Parathyroid adenoma (tissue), 2 donors: ENCODE measurements at regions not wholly inside any gene's neighbourhood (a gene's known extent, or its start where the extent isn't known, plus 50 kb on each side); places are given as distances from the start of the nearest gene placed in this dataset.

Source experiments
- H2AFZ ChIP-seq: fragments of 300-600 bp; sonication (generic); one replicate; pipeline ENCODE4 v1.7.0; 2017; ENCODE audit warnings: antibody characterized with exemption, mild to moderate bottlenecking
- H3K27ac ChIP-seq: fragments of 300-600 bp; sonication (generic); one replicate; pipeline ENCODE4 v1.7.0; 2017
- H3K27me3 ChIP-seq: fragments of 300-600 bp; sonication (generic); one replicate; pipeline ENCODE4 v1.7.0; 2017; ENCODE audit warnings: low read length; ENCODE audit not compliant: control insufficient read depth, insufficient read depth
- H3K36me3 ChIP-seq: fragments of 300-600 bp; sonication (generic); one replicate; pipeline ENCODE4 v1.7.0; 2017; ENCODE audit warnings: low read length; ENCODE audit not compliant: control insufficient read depth, insufficient read depth
- H3K4me1 ChIP-seq: fragments of 300-600 bp; sonication (generic); one replicate; pipeline ENCODE4 v1.7.0; 2017; ENCODE audit warnings: control low read depth
- H3K4me2 ChIP-seq: fragments of 300-600 bp; sonication (generic); one replicate; pipeline ENCODE4 v1.7.0; 2017; ENCODE audit warnings: low read length
- H3K4me3 ChIP-seq: fragments of 300-600 bp; sonication (generic); one replicate; pipeline ENCODE4 v1.7.0; 2017; ENCODE audit warnings: low read depth, low read length
- H3K79me2 ChIP-seq: fragments of 300-600 bp; sonication (generic); one replicate; pipeline ENCODE4 v1.7.0; 2017; ENCODE audit warnings: control low read depth
- H3K9ac ChIP-seq: fragments of 300-600 bp; sonication (generic); one replicate; pipeline ENCODE4 v1.7.0; 2017; ENCODE audit warnings: mild to moderate bottlenecking
- H3K9me3 ChIP-seq: fragments of 300-600 bp; sonication (generic); one replicate; pipeline ENCODE4 v1.7.0; 2017; ENCODE audit warnings: low read length; ENCODE audit not compliant: control insufficient read depth
- TF ChIP-seq, protein P1 (sequence below): fragments of 300-600 bp; sonication (generic); IDR thresholded peaks from one replicate; pipeline ENCODE4 v1.7.0; 2017; ENCODE audit warnings: antibody characterized with exemption, mild to moderate bottlenecking
- donor health status: primary hyperparathyroidism.

DNA sequence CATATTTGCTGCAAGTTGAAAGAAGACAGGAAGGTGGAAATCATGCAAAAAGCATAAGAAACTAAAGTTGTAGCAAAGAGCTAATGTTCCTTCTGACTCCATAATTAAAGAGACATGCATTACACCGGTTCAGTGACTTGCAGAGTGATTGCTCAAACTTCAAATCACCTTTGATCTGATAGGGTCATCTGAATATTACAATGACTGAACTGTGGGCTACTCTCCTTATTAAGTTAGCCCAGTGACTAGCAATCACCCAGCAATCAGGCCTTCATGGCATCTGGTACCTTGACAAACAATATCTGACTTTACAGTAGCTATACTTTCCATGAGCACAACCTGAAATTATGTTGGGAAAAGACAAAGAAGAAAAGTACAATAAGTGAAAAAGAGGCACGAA, 84.9 kb downstream of the NREP start:
- TF ChIP-seq, protein P1, sequence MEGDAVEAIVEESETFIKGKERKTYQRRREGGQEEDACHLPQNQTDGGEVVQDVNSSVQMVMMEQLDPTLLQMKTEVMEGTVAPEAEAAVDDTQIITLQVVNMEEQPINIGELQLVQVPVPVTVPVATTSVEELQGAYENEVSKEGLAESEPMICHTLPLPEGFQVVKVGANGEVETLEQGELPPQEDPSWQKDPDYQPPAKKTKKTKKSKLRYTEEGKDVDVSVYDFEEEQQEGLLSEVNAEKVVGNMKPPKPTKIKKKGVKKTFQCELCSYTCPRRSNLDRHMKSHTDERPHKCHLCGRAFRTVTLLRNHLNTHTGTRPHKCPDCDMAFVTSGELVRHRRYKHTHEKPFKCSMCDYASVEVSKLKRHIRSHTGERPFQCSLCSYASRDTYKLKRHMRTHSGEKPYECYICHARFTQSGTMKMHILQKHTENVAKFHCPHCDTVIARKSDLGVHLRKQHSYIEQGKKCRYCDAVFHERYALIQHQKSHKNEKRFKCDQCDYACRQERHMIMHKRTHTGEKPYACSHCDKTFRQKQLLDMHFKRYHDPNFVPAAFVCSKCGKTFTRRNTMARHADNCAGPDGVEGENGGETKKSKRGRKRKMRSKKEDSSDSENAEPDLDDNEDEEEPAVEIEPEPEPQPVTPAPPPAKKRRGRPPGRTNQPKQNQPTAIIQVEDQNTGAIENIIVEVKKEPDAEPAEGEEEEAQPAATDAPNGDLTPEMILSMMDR = no peak
- Histone ChIP-seq H3K27me3 (no peaks in the 10 kb centered on the region), H3K36me3 (no peaks in the 10 kb centered on the region), H3K27ac (no peak overlapping the region), H2AFZ (no peak overlapping the region), H3K9ac (no peak overlapping the region), H3K4me2 (no peak overlapping the region), H3K4me1 (no peaks in the 10 kb centered on the region), H3K79me2 (no peaks in the 10 kb centered on the region), H3K4me3 (no peak overlapping the region), H3K9me3 (no peaks in the 10 kb centered on the region)

DNA sequence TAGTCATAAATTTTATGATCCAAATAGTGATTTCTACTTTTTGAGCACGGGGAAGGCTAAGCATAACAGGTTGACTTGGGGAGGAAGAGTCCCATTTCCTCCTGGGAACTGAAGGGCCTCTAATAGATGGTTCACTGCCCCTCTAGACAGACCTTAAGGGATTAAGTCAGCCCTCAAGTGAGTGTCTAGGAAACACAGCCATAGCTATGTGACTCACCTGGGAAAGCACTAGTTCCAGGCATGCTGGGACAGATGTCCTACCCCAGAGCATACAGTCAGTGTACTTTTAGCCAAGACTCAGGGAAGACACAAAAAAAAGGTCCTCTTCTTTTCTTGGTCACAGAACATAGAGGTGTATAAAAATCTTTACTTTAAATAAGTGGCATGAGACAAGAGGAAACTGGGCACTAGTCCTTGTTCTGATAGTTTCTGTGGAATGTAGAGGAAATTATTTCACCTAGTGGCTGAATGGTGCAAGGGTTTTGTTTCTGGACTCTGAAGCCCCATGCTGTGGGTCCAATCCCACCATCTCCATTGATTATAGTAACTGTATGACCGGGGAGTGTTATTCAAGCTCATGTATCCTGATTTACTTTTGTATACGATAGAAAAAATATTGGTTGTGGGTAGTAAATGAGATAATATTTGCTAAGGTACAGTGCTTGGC, 86.0 kb downstream of the NREP start:
- H3K27ac ChIP-seq = no peak overlapping the region
- TF ChIP-seq, protein P1 = no peak

DNA sequence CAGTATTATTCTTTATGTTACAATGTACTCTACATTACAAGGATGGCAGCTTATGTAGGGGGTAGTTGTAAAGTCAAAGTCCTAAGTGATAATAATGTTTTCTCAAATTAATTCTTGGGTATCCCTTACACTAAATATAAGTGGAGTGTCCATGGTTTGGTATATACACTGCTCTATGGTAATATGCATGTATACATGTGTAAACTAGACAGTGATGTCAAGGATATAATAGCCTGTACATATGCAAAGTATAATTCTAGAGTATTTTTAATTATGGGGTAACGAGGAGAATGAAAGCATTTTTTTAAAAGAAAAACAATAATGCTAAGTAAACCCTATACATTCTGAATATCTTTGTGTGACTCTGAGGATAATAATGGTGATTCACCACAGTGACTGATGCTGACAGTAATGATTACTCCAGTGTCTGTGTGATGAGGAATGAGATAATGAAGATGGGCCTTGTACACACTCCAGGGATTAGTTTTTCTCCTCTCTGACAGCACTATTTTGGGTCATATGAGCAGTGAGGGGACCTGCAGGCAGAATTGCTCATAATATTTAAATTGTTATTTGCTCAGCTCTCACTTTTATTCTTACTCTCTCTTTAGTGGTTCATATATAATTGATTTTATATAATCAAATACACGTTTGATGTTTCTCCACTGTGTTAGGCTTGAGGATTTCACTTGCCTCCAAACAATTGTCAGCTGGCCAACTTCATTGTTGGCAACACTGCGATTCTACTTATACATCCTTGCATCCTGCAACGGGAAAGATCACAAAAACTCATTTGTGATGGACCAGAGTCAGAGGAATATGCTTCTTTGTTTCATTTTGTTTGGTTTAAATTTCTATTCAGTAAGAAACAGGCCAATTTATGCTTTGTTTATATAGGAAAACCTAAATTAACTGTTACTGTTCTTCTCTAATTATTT, 88.2 kb downstream of the NREP start:
- TF ChIP-seq, protein P1 = no peak
- H3K27me3 ChIP-seq = no peaks in the 10 kb centered on the region
- H2AFZ ChIP-seq = no peak overlapping the region
- no peaks in the 10 kb centered on the region for H3K4me1 ChIP-seq
- H3K9ac ChIP-seq = no peak overlapping the region
- H3K79me2 ChIP-seq = no peaks in the 10 kb centered on the region
- no peaks in the 10 kb centered on the region for H3K36me3 ChIP-seq
- no peak overlapping the region for H3K4me3 ChIP-seq
- H3K9me3 ChIP-seq = no peaks in the 10 kb centered on the region
- no peak overlapping the region for H3K4me2 ChIP-seq
- no peak overlapping the region for H3K27ac ChIP-seq

More for the DNA sequence above, 86.0 kb downstream of the NREP start:
- H3K27me3 ChIP-seq = no peaks in the 10 kb centered on the region
- H2AFZ ChIP-seq = no peak overlapping the region
- H3K4me3 ChIP-seq = no peak overlapping the region
- H3K4me2 ChIP-seq = no peak overlapping the region
- no peak overlapping the region for H3K9ac ChIP-seq
- H3K79me2 ChIP-seq = no peaks in the 10 kb centered on the region
- H3K4me1 ChIP-seq = no peaks in the 10 kb centered on the region
- H3K9me3 ChIP-seq = no peaks in the 10 kb centered on the region
- no peaks in the 10 kb centered on the region for H3K36me3 ChIP-seq

DNA sequence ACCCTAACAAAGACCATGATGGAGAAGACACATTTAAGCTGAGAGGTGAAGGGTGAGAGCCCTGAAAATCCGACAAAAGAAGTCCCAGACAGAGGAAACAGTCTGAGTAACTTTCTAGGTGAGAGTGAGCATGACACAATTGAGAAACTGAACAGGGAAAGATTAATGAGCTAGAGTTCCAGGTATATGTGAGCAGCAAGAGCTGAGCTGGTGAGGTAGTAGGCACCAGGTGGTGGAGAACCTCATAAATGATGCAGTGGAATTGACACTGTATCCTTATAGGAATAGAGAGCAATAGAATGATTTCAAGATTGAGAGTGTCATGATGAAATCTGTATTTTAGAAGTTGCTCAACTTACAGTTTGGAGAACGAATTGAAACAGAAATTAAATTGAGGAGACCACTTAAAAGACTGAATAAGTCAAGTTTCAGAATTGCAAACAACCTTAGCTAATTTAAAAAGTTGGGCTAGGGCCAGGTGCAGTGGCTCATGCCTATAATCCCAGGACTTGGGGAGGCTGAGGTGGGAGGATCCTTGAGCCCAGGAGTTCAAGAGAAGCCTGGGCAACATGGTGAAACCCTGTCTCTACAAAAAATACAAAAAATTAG, 89.8 kb downstream of the NREP start:
- TF ChIP-seq, protein P1 = no peak
- Histone ChIP-seq H3K9ac (no peak overlapping the region), H2AFZ (no peak overlapping the region), H3K36me3 (no peaks in the 10 kb centered on the region), H3K79me2 (no peaks in the 10 kb centered on the region), H3K4me2 (no peak overlapping the region), H3K4me1 (no peaks in the 10 kb centered on the region), H3K27ac (no peak overlapping the region), H3K27me3 (no peaks in the 10 kb centered on the region), H3K4me3 (no peak overlapping the region), H3K9me3 (no peaks in the 10 kb centered on the region)
